HFFc6 (cell line): ENCODE measurements at regions not wholly inside any gene's neighbourhood (a gene's known extent, or its start where the extent isn't known, plus 50 kb on each side); places are given as distances from the start of the nearest gene placed in this dataset.

ENCODE experiments used
- DNase-seq: peaks from one replicate; pipeline ENCODE4 v3.0.0-alpha.2; 2018
- H3K27ac Mint-ChIP-seq: 2 replicates; pipeline ENCODE4 v1.8.0; 2020; ENCODE audit warnings: mild to moderate bottlenecking, mixed read lengths
- H3K27me3 Mint-ChIP-seq: 2 replicates; pipeline ENCODE4 v1.8.0; 2021; ENCODE audit warnings: mild to moderate bottlenecking, moderate library complexity, mixed read lengths; ENCODE audit not compliant: insufficient read depth
- H3K36me3 Mint-ChIP-seq: 2 replicates; pipeline ENCODE4 v1.8.0; 2021; ENCODE audit warnings: low read depth, mixed read lengths
- H3K4me1 Mint-ChIP-seq: 2 replicates; pipeline ENCODE4 v1.8.0; 2020; ENCODE audit warnings: low read depth, mixed read lengths
- H3K4me3 Mint-ChIP-seq: 2 replicates; pipeline ENCODE4 v1.8.0; 2020; ENCODE audit warnings: mild to moderate bottlenecking, moderate library complexity, mixed read lengths
- H3K9me3 Mint-ChIP-seq: 2 replicates; pipeline ENCODE4 v1.8.0; 2020; ENCODE audit warnings: mild to moderate bottlenecking, mixed read lengths
- CTCF ChIP-seq: fragments of 200-600 bp; sonication (generic); IDR thresholded peaks from 2 replicates; pipeline ENCODE4 v1.5.0; 2021; ENCODE audit warnings: antibody characterized with exemption, mild to moderate bottlenecking

DNA sequence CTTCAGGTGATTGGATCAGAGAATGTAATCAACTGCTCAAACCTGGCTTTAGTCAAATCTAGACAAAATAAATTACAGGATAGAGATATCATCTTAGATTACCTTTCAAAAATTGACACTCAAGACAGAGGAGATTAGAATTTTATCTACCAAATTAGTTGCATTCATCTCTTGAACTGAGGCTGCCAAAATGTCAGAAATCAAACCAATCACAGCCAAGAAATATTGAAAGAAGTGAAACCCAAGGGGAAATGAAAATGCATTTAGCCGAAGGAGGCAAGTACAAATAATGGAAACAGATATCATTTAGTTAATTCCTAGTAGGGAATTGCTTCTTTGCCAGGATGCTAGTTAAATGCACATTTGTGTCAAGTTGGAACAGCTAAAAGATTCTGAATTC is 261.1 kb upstream of the PDZRN3 start:
- no peaks in the 10 kb centered on the region for H3K4me1 Mint-ChIP-seq
- no peaks in the 10 kb centered on the region for H3K9me3 Mint-ChIP-seq
- peaks cover under 1% of the 10 kb centered on the region; the same call in 1 of the 2 replicates for H3K27me3 Mint-ChIP-seq
- H3K27ac Mint-ChIP-seq: no peak overlapping the region
- H3K4me3 Mint-ChIP-seq: no peak overlapping the region
- DNase-seq: no peak
- TF ChIP-seq CTCF: no peak
- H3K36me3 Mint-ChIP-seq: no peaks in the 10 kb centered on the region

- DNase-seq: no peak
- Mint-ChIP-seq H3K9me3 (no peaks in the 10 kb centered on the region), H3K4me1 (no peaks in the 10 kb centered on the region), H3K27ac (no peak overlapping the region), H3K27me3 (peaks cover 4% of the 10 kb centered on the region), H3K4me3 (no peak overlapping the region), H3K36me3 (no peaks in the 10 kb centered on the region)
- TF ChIP-seq CTCF: no peak
These were observed 259.6 kb upstream of the PDZRN3 start for GRCh38 chr3:73884361-73884760.

GRCh38 chr3:73883497-73883896 is 258.8 kb upstream of the PDZRN3 start:
- Mint-ChIP-seq H3K4me3 (no peak overlapping the region), H3K27me3 (peaks cover 4% of the 10 kb centered on the region)

DNA sequence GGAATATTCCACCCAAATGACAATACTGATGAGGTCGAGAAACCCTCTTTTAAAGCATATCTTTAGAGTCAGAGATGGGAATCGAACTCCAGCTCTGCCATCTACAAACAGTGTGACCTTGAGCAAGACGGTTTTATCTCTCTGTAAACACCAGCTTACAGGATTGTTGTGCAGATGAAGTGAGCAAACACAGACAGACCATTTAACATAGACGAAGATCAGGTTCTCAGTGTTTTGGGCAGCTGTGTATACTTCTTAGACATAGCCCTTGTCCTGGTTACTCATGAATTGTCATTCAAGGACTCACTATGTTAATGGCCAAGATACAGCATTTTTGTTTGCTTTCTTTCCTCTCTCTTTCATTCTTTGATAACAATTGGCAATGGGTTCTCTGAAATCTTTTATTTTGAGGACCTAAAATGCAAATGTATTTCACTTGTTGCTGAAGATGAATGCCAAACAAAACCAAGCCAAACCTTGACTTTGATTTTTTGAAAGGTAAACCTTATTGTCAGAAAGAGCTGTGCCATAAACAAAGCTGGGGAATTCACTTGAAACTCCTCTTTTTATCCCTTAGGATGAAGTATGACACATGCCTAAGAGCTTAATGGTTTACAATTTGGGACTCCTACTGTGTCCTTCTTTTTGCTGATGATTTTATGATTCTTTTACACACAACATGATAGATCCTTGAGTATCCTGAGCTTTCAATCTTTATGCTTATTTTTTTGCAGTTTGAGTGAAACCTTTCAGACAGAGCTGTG is 250.0 kb upstream of the PDZRN3 start:
- Mint-ChIP-seq H3K9me3 (no peaks in the 10 kb centered on the region), H3K27me3 (peaks cover 16% of the 10 kb centered on the region), H3K36me3 (no peaks in the 10 kb centered on the region), H3K27ac (no peak overlapping the region), H3K4me1 (no peaks in the 10 kb centered on the region), H3K4me3 (no peak overlapping the region)
- no peak for DNase-seq
- no peak for TF ChIP-seq CTCF

More at GRCh38 chr3:73883497-73883896, 258.8 kb upstream of the PDZRN3 start:
- no peak for DNase-seq
- TF ChIP-seq CTCF: no peak
- no peaks in the 10 kb centered on the region for H3K9me3 Mint-ChIP-seq
- H3K36me3 Mint-ChIP-seq: no peaks in the 10 kb centered on the region
- no peaks in the 10 kb centered on the region for H3K4me1 Mint-ChIP-seq
- no peak overlapping the region for H3K27ac Mint-ChIP-seq

GRCh38 chr3:73874161-73874560 is 249.4 kb upstream of the PDZRN3 start:
- no peak for DNase-seq
- Mint-ChIP-seq H3K27me3 (peaks cover 16% of the 10 kb centered on the region), H3K4me1 (no peaks in the 10 kb centered on the region), H3K27ac (no peak overlapping the region), H3K4me3 (no peak overlapping the region), H3K36me3 (no peaks in the 10 kb centered on the region), H3K9me3 (no peaks in the 10 kb centered on the region)
- no peak for TF ChIP-seq CTCF
